HG02852 (cell line): ENCODE measurements at regions not wholly inside any gene's neighbourhood (a gene's known extent, or its start where the extent isn't known, plus 50 kb on each side); places are given as distances from the start of the nearest gene placed in this dataset.

Experiments used
- ATAC-seq: cut with Tn5 transposase; IDR thresholded peaks from one replicate; pipeline ENCODE4 v1.9.1; 2021; ENCODE audit warnings: mild to moderate bottlenecking, moderate library complexity; ENCODE audit not compliant: unreplicated experiment

- ATAC-seq, result no peak
These were observed 162.3 kb upstream of the ZNF536 start for GRCh38 chr19:30209617-30210600.

GRCh38 chr19:30212574-30212973 is 159.6 kb upstream of the ZNF536 start:
- no peak for ATAC-seq

- ATAC-seq, result no peak
These were observed 157.5 kb upstream of the ZNF536 start for GRCh38 chr19:30214651-30215051.

GRCh38 chr19:30215248-30215647 is 156.9 kb upstream of the ZNF536 start:
- ATAC-seq, result no peak

- ATAC-seq, result no peak
These were observed 155.7 kb upstream of the ZNF536 start for GRCh38 chr19:30216453-30216852.

- ATAC-seq, result no peak
These were observed 154.7 kb upstream of the ZNF536 start for GRCh38 chr19:30217461-30217860.

- no peak for ATAC-seq
These were observed 152.5 kb upstream of the ZNF536 start for GRCh38 chr19:30219702-30220101.

- ATAC-seq, result no peak
These were observed 151.0 kb upstream of the ZNF536 start for GRCh38 chr19:30221176-30221575.

- ATAC-seq, result no peak
These were observed 149.7 kb upstream of the ZNF536 start for GRCh38 chr19:30222428-30222873.

GRCh38 chr19:30222992-30223865 is 149.0 kb upstream of the ZNF536 start:
- ATAC-seq, result no peak

GRCh38 chr19:30223866-30224688 is 148.1 kb upstream of the ZNF536 start:
- no peak for ATAC-seq

GRCh38 chr19:30224689-30225606 is 147.2 kb upstream of the ZNF536 start:
- no peak for ATAC-seq

GRCh38 chr19:30225676-30226463 is 146.3 kb upstream of the ZNF536 start:
- ATAC-seq, result no peak

GRCh38 chr19:30226464-30227011 is 145.6 kb upstream of the ZNF536 start:
- no peak for ATAC-seq

GRCh38 chr19:30227012-30227621 is 145.1 kb upstream of the ZNF536 start:
- ATAC-seq, result no peak

GRCh38 chr19:30227661-30228112 is 144.5 kb upstream of the ZNF536 start:
- ATAC-seq, result no peak

- ATAC-seq, result no peak
These were observed 143.9 kb upstream of the ZNF536 start for GRCh38 chr19:30228113-30228834.
